Lower lobe of right lung (tissue), 2 donors: ENCODE measurements at regions not wholly inside any gene's neighbourhood (a gene's known extent, or its start where the extent isn't known, plus 50 kb on each side); places are given as distances from the start of the nearest gene placed in this dataset.
"Not testable (repeated sequence)": the region's sequence is repeated elsewhere in the genome, so short reads cannot be mapped to it uniquely, and the experiment has no call there.

Experiments used
- ATAC-seq, 2 donors: fragments of 200-7000 bp; cut with Tn5 transposase; one replicate each; pipeline ENCODE4 v1.9.1; 2020 to 2022; ENCODE audit warnings: mild to moderate bottlenecking in 2 of 2, moderate library complexity in 2 of 2
- DNase-seq: peaks from one replicate; pipeline ENCODE4 v3.0.0-alpha.2; 2020
- H3K27ac ChIP-seq: fragments of 200-600 bp; one replicate; pipeline ENCODE4 v1.8.0; 2022
- H3K27me3 ChIP-seq: fragments of 200-600 bp; one replicate; pipeline ENCODE4 v1.8.0; 2022; ENCODE audit warnings: low read depth
- H3K36me3 ChIP-seq: fragments of 200-600 bp; one replicate; pipeline ENCODE4 v1.8.0; 2022; ENCODE audit warnings: mild to moderate bottlenecking
- H3K4me1 ChIP-seq: fragments of 200-600 bp; one replicate; pipeline ENCODE4 v1.8.0; 2022
- H3K4me3 ChIP-seq: fragments of 200-600 bp; one replicate; pipeline ENCODE4 v1.8.0; 2022; ENCODE audit warnings: mild to moderate bottlenecking
- H3K9me3 ChIP-seq: fragments of 200-600 bp; one replicate; pipeline ENCODE4 v1.8.0; 2022
- CTCF ChIP-seq: fragments of 200-600 bp; IDR thresholded peaks from one replicate; pipeline ENCODE4 v1.8.0; 2022; ENCODE audit warnings: antibody characterized with exemption, mild to moderate bottlenecking
- intact Hi-C: fragments of 100-400 bp; cut with DNase I; formaldehyde crosslinking; loops from one replicate; pipeline ENCODE4 v1.11.0; 2022
- donor health status: DM: no; HTN: yes; CAD: no; lungs with severe emphysema.

- DNase-seq (no peak), ATAC-seq (no peak)
- TF ChIP-seq CTCF: no peak
- Histone ChIP-seq H3K36me3 (no peaks in the 10 kb centered on the region), H3K4me1 (no peaks in the 10 kb centered on the region), H3K27me3 (no peaks in the 10 kb centered on the region), H3K27ac (no peak overlapping the region), H3K9me3 (no peaks in the 10 kb centered on the region), H3K4me3 (no peak overlapping the region)
- intact Hi-C loops: no loop called here
Measured at GRCh38 chr6:115540077-115540869, 520.4 kb downstream of the FRK start.

- Histone ChIP-seq H3K4me1 (no peaks in the 10 kb centered on the region), H3K36me3 (no peaks in the 10 kb centered on the region), H3K4me3 (no peak overlapping the region), H3K27ac (no peak overlapping the region), H3K27me3 (no peaks in the 10 kb centered on the region), H3K9me3 (no peaks in the 10 kb centered on the region)
- no peak for ATAC-seq
- no peak for TF ChIP-seq CTCF
- DNase-seq: no peak
- intact Hi-C loops: no loop called here
Measured at GRCh38 chr6:115539531-115539930, 521.2 kb downstream of the FRK start.

- intact Hi-C loops: no loop called here
- no peak for DNase-seq
- TF ChIP-seq CTCF: no peak
- no peak overlapping the region for H3K4me3 ChIP-seq
- no peaks in the 10 kb centered on the region for H3K9me3 ChIP-seq
- no peaks in the 10 kb centered on the region for H3K27me3 ChIP-seq
- H3K4me1 ChIP-seq: no peaks in the 10 kb centered on the region
- peak; percentile 73 to 85 for ATAC-seq
- H3K27ac ChIP-seq: no peak overlapping the region
- H3K36me3 ChIP-seq: no peaks in the 10 kb centered on the region
Measured at GRCh38 chr6:115524821-115525220, 535.9 kb downstream of the FRK start.

GRCh38 chr6:115521747-115522146, 538.9 kb downstream of the FRK start:
- DNase-seq, ATAC-seq, H3K27me3 ChIP-seq, intact Hi-C loops, H3K4me1 ChIP-seq, H3K27ac ChIP-seq, H3K9me3 ChIP-seq, H3K4me3 ChIP-seq, H3K36me3 ChIP-seq: not testable (repeated sequence)

GRCh38 chr6:115514656-115515055, 546.0 kb downstream of the FRK start:
- Histone ChIP-seq H3K36me3 (no peaks in the 10 kb centered on the region), H3K9me3 (no peaks in the 10 kb centered on the region), H3K27me3 (no peaks in the 10 kb centered on the region), H3K27ac (no peak overlapping the region), H3K4me3 (no peak overlapping the region), H3K4me1 (no peaks in the 10 kb centered on the region)
- ATAC-seq: no peak
- DNase-seq: no peak
- intact Hi-C loops: no loop called here
- no peak for TF ChIP-seq CTCF

- no peak overlapping the region for H3K27ac ChIP-seq
- DNase-seq (no peak), ATAC-seq (no peak)
- H3K4me3 ChIP-seq: no peak overlapping the region
- H3K4me1 ChIP-seq: no peaks in the 10 kb centered on the region
- H3K9me3 ChIP-seq: no peaks in the 10 kb centered on the region
- intact Hi-C loops: no loop called here
- no peak for TF ChIP-seq CTCF
- H3K36me3 ChIP-seq: no peaks in the 10 kb centered on the region
- no peaks in the 10 kb centered on the region for H3K27me3 ChIP-seq
Measured at GRCh38 chr6:115512923-115513322, 547.8 kb downstream of the FRK start.
